ENCODE measurements at regions not wholly inside any gene's neighbourhood (a gene's known extent, or its start where the extent isn't known, plus 50 kb on each side); places are given as distances from the start of the nearest gene placed in this dataset.

DNA sequence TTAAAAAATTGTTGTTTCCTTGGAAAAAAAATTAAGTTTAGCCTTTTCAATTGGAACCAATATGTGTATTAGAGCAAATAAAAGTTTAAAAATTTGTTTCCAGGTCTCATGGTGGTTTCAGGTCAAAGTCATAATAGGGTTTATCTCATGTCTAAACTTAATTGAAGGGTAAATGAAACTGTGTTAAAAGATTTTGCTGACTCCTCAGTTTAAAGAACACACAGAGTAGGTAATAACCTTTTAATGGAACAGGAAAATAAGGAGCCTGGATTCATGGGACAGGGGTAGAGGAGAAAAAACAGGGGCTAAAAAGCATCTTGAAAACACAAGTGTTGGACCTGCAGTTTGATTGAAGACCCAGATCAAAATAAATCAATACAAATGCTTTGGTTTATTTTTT is 190.6 kb downstream of the MFSD1 start:
- Histone ChIP-seq H3K27ac (no peak overlapping the region), H3K4me3 (no peak overlapping the region), H3K9me3 (no peaks in the 10 kb centered on the region), H3K4me1 (peaks cover 0 to 6% (median 0%) of the 10 kb centered on the region in 4 donors), H3K36me3 (no peaks in the 10 kb centered on the region), H3K27me3 (no peaks in the 10 kb centered on the region)
- no peak for DNase-seq
- TF ChIP-seq EP300 (IDR thresholded peaks at IDR 0.05) (no peak), POLR2A (IDR thresholded peaks at IDR 0.05) (no peak), POLR2AphosphoS5 (IDR thresholded peaks at IDR 0.05) (no peak)
- TF ChIP-seq, protein P1, sequence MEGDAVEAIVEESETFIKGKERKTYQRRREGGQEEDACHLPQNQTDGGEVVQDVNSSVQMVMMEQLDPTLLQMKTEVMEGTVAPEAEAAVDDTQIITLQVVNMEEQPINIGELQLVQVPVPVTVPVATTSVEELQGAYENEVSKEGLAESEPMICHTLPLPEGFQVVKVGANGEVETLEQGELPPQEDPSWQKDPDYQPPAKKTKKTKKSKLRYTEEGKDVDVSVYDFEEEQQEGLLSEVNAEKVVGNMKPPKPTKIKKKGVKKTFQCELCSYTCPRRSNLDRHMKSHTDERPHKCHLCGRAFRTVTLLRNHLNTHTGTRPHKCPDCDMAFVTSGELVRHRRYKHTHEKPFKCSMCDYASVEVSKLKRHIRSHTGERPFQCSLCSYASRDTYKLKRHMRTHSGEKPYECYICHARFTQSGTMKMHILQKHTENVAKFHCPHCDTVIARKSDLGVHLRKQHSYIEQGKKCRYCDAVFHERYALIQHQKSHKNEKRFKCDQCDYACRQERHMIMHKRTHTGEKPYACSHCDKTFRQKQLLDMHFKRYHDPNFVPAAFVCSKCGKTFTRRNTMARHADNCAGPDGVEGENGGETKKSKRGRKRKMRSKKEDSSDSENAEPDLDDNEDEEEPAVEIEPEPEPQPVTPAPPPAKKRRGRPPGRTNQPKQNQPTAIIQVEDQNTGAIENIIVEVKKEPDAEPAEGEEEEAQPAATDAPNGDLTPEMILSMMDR (IDR thresholded peaks at IDR 0.05) = no peak
- no peak for ATAC-seq (ENCODE audit: low FRiP score in 2 of 2)

DNA sequence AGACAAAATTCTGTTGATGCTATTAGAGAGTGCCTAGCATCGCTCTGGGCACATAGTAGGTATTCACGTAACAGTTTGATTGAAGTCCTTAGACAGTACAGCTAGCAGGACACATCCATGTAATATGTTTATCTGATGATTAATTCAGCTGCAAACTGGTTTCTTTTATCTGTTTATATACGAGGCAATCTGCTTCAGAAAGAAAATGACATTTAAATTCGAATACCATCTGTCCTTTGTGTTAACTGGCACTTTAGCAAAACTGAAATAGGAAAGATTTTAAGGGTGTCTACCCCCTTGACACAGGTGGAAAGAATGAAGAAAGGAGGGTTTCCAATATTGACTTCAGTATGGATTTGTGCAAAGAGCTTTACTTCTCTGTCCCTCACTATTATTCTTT is 192.5 kb downstream of the MFSD1 start:
- Histone ChIP-seq H3K4me3 (no peak overlapping the region), H3K4me1 (peaks cover 0 to 6% (median 0%) of the 10 kb centered on the region in 4 donors), H3K27ac (no peak overlapping the region), H3K36me3 (no peaks in the 10 kb centered on the region), H3K9me3 (no peaks in the 10 kb centered on the region), H3K27me3 (no peaks in the 10 kb centered on the region)
- TF ChIP-seq POLR2AphosphoS5 (IDR thresholded peaks at IDR 0.05) (no peak), POLR2A (IDR thresholded peaks at IDR 0.05) (no peak), EP300 (IDR thresholded peaks at IDR 0.05) (no peak)
- TF ChIP-seq, protein P1 (IDR thresholded peaks at IDR 0.05) = no peak
- WGBS, 2 donors = 78 to 82% methylated on average over 4 of the region's 4 CpGs
- ATAC-seq (ENCODE audit: low FRiP score in 2 of 2) (no peak), DNase-seq (no peak)

DNA sequence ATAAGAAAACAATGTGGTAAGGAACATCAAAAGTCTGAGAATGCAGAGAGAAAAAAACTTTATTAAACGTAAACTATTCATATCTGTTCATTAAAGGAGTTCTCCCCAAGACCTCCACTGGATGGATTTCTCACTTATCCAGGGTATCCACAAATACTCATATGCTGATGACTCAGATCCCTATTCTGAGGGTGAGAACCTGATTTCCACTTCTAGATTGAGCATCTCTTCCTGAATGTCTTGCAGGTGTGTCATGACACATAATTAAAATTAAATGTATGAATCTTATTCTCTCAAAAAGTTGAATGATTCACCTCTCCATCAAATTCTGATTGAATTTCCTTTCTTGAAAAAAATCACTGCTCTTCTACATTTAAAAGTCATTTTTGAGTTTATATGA is 199.9 kb downstream of the MFSD1 start:
- Histone ChIP-seq H3K4me1 (no peaks in the 10 kb centered on the region), H3K27ac (no peak overlapping the region), H3K36me3 (no peaks in the 10 kb centered on the region), H3K27me3 (no peaks in the 10 kb centered on the region), H3K9me3 (no peaks in the 10 kb centered on the region), H3K4me3 (no peak overlapping the region)
- 69 to 83% methylated on average over 1 of the region's 1 CpG for WGBS, 2 donors
- no peak for DNase-seq
- no peak for TF ChIP-seq POLR2A (IDR thresholded peaks at IDR 0.05)
- TF ChIP-seq, protein P1 (IDR thresholded peaks at IDR 0.05) = no peak
- no peak for TF ChIP-seq EP300 (IDR thresholded peaks at IDR 0.05)
- no peak for TF ChIP-seq POLR2AphosphoS5 (IDR thresholded peaks at IDR 0.05)
- ATAC-seq (ENCODE audit: low FRiP score in 2 of 2) = no peak

DNA sequence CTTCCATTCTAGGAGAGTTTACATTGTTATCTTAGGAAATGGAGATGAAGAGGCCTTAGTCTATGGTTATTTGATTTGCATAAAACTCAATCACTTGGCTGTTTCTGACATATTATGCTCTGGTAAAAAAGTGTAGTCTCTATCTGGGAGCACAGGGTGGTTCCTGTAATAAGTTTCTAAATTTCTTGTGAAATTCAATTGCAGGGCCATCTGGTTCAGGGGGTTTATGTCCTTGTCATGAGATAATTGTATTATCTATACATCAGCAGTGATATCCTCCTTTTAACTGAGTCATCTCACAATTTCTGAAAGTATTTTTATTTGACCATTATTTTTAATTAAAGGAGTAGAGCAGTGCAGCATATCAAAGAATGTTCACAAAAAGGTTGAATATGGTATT is 203.3 kb downstream of the MFSD1 start:
- no peaks in the 10 kb centered on the region for H3K36me3 ChIP-seq
- H3K4me1 ChIP-seq = no peaks in the 10 kb centered on the region
- no peak overlapping the region for H3K4me3 ChIP-seq
- no peak for DNase-seq
- H3K27me3 ChIP-seq = no peaks in the 10 kb centered on the region
- no peak for ATAC-seq (ENCODE audit: low FRiP score in 2 of 2)
- H3K9me3 ChIP-seq = no peaks in the 10 kb centered on the region
- H3K27ac ChIP-seq = no peak overlapping the region
- TF ChIP-seq, protein P1 (IDR thresholded peaks at IDR 0.05) = no peak
- TF ChIP-seq POLR2AphosphoS5 (IDR thresholded peaks at IDR 0.05) (no peak), POLR2A (IDR thresholded peaks at IDR 0.05) (no peak), EP300 (IDR thresholded peaks at IDR 0.05) (no peak)

DNA sequence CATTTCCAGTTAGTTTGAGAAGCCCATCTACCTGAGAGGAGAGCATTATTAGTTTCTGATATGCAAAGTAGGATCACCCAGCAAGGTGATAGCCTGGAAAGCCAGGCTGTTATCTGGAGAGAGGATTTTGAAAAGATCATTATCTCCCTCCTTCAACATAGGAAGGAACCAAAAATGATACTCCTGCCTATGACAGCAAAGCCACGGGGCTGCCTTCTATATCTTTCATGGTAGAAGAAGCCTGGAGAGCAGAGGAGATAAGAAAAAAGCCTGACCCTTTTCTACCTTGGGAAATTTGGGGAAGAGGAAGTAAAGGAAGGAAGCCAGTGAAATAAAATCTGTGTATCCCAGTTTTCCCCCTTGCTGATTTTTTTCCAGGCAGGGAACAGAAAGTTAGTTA is 205.5 kb downstream of the MFSD1 start:
- H3K9me3 ChIP-seq = no peaks in the 10 kb centered on the region
- H3K4me1 ChIP-seq = no peaks in the 10 kb centered on the region
- DNase-seq = no peak
- no peak for ATAC-seq (ENCODE audit: low FRiP score in 2 of 2)
- H3K27ac ChIP-seq = no peak overlapping the region
- no peaks in the 10 kb centered on the region for H3K27me3 ChIP-seq
- no peak overlapping the region for H3K4me3 ChIP-seq
- TF ChIP-seq POLR2AphosphoS5 (IDR thresholded peaks at IDR 0.05) (no peak), EP300 (IDR thresholded peaks at IDR 0.05) (no peak), POLR2A (IDR thresholded peaks at IDR 0.05) (no peak)
- TF ChIP-seq, protein P1 (IDR thresholded peaks at IDR 0.05) = no peak
- no peaks in the 10 kb centered on the region for H3K36me3 ChIP-seq
- 4 to 10% methylated on average over 1 of the region's 1 CpG for WGBS, 2 donors
